ENCODE measurements at regions not wholly inside any gene's neighbourhood (a gene's known extent, or its start where the extent isn't known, plus 50 kb on each side); places are given as distances from the start of the nearest gene placed in this dataset.

DNA sequence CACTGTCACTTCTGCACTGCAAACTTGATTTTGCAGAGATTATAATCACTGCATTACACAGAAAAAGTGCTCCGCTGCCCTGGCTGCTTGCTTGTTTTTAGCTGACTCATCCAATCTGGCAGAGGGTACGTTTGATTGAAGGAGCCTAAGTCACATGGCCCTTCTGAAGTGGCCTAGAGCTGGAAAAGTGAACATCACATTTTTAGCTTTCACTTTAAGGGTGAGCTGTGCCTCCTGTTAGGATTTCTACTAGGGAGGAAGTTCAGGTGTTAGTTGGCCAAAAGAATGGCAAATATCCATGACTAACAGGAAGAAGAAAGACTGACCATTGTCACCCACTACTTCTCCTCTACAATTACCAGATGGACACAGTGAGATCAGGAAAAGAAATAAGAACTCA is 889.1 kb upstream of the MAP3K7 start:
- Histone ChIP-seq H4K20me1 (ENCODE audit: insufficient read depth, low read length) (no peaks in the 10 kb centered on the region), H3K9me3 (replicated peaks; ENCODE audit: insufficient read depth, low read length) (no peaks in the 10 kb centered on the region), H3K4me2 (ENCODE audit: low read depth, low read length) (no peak overlapping the region), H3K27me3 (replicated peaks; ENCODE audit: insufficient read depth, low read length) (no peaks in the 10 kb centered on the region), H3K4me3 (ENCODE audit: low read length) (no peak overlapping the region), H3K4me1 (ENCODE audit: low read length) (no peaks in the 10 kb centered on the region), H3K27ac (ENCODE audit: low read length) (no peak overlapping the region), H3K79me2 (ENCODE audit: low read length) (no peaks in the 10 kb centered on the region), H3K9me2 (replicated peaks; ENCODE audit: insufficient read depth, low read length) (no peaks in the 10 kb centered on the region), H2AFZ (ENCODE audit: low read length) (0 out of 2 replicates have a peak overlapping the region, but pooled peaks have one; percentile 17), H3K9ac (ENCODE audit: low read length) (no peak overlapping the region), H3K36me3 (replicated peaks; ENCODE audit: insufficient read depth, low read length) (no peaks in the 10 kb centered on the region), H3F3A (ENCODE audit: insufficient read depth, low read length) (no peaks in the 10 kb centered on the region)
- TF ChIP-seq EZH2 (optimal IDR thresholded peaks at IDR 0.05; ENCODE audit: low read depth, low read length) (no peak), EZH2phosphoT487 (IDR thresholded peaks at IDR 0.05; ENCODE audit: low read length) (no peak)
- TF ChIP-seq, protein P1, sequence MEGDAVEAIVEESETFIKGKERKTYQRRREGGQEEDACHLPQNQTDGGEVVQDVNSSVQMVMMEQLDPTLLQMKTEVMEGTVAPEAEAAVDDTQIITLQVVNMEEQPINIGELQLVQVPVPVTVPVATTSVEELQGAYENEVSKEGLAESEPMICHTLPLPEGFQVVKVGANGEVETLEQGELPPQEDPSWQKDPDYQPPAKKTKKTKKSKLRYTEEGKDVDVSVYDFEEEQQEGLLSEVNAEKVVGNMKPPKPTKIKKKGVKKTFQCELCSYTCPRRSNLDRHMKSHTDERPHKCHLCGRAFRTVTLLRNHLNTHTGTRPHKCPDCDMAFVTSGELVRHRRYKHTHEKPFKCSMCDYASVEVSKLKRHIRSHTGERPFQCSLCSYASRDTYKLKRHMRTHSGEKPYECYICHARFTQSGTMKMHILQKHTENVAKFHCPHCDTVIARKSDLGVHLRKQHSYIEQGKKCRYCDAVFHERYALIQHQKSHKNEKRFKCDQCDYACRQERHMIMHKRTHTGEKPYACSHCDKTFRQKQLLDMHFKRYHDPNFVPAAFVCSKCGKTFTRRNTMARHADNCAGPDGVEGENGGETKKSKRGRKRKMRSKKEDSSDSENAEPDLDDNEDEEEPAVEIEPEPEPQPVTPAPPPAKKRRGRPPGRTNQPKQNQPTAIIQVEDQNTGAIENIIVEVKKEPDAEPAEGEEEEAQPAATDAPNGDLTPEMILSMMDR (IDR thresholded peaks at IDR 0.05; ENCODE audit: low read length), result no peak
- DNase-seq, result peak; percentile 33

GRCh38 chr6:91465393-91465792 is 878.5 kb upstream of the MAP3K7 start:
- no peak overlapping the region for H2AFZ ChIP-seq (ENCODE audit: low read length)
- H3K9ac ChIP-seq (ENCODE audit: low read length), result no peak overlapping the region
- H3K9me3 ChIP-seq (replicated peaks; ENCODE audit: insufficient read depth, low read length), result no peaks in the 10 kb centered on the region
- no peak overlapping the region for H3K27ac ChIP-seq (ENCODE audit: low read length)
- H3F3A ChIP-seq (ENCODE audit: insufficient read depth, low read length), result no peaks in the 10 kb centered on the region
- H3K4me1 ChIP-seq (ENCODE audit: low read length), result no peaks in the 10 kb centered on the region
- no peaks in the 10 kb centered on the region for H3K9me2 ChIP-seq (replicated peaks; ENCODE audit: insufficient read depth, low read length)
- H3K79me2 ChIP-seq (ENCODE audit: low read length), result no peaks in the 10 kb centered on the region
- H3K27me3 ChIP-seq (replicated peaks; ENCODE audit: insufficient read depth, low read length), result no peaks in the 10 kb centered on the region
- TF ChIP-seq, protein P1 (IDR thresholded peaks at IDR 0.05; ENCODE audit: low read length), result no peak
- TF ChIP-seq EZH2 (optimal IDR thresholded peaks at IDR 0.05; ENCODE audit: low read depth, low read length) (no peak), EZH2phosphoT487 (IDR thresholded peaks at IDR 0.05; ENCODE audit: low read length) (no peak)
- H4K20me1 ChIP-seq (ENCODE audit: insufficient read depth, low read length), result no peaks in the 10 kb centered on the region
- no peaks in the 10 kb centered on the region for H3K36me3 ChIP-seq (replicated peaks; ENCODE audit: insufficient read depth, low read length)
- no peak overlapping the region for H3K4me2 ChIP-seq (ENCODE audit: low read depth, low read length)
- H3K4me3 ChIP-seq (ENCODE audit: low read length), result no peak overlapping the region
- DNase-seq, result no peak

GRCh38 chr6:91464718-91465117 is 877.8 kb upstream of the MAP3K7 start:
- Histone ChIP-seq H3K27me3 (replicated peaks; ENCODE audit: insufficient read depth, low read length) (no peaks in the 10 kb centered on the region), H3K9ac (ENCODE audit: low read length) (no peak overlapping the region), H2AFZ (ENCODE audit: low read length) (no peak overlapping the region), H3K27ac (ENCODE audit: low read length) (no peak overlapping the region), H3K4me3 (ENCODE audit: low read length) (no peak overlapping the region), H3K79me2 (ENCODE audit: low read length) (no peaks in the 10 kb centered on the region), H4K20me1 (ENCODE audit: insufficient read depth, low read length) (no peaks in the 10 kb centered on the region), H3K36me3 (replicated peaks; ENCODE audit: insufficient read depth, low read length) (no peaks in the 10 kb centered on the region), H3K4me1 (ENCODE audit: low read length) (no peaks in the 10 kb centered on the region), H3K9me3 (replicated peaks; ENCODE audit: insufficient read depth, low read length) (no peaks in the 10 kb centered on the region), H3K9me2 (replicated peaks; ENCODE audit: insufficient read depth, low read length) (no peaks in the 10 kb centered on the region), H3K4me2 (ENCODE audit: low read depth, low read length) (no peak overlapping the region), H3F3A (ENCODE audit: insufficient read depth, low read length) (no peaks in the 10 kb centered on the region)
- DNase-seq, result no peak
- TF ChIP-seq, protein P1 (IDR thresholded peaks at IDR 0.05; ENCODE audit: low read length), result no peak
- no peak for TF ChIP-seq EZH2phosphoT487 (IDR thresholded peaks at IDR 0.05; ENCODE audit: low read length)
- TF ChIP-seq EZH2 (optimal IDR thresholded peaks at IDR 0.05; ENCODE audit: low read depth, low read length), result no peak

Measured in MM.1S (cell line).